GM23338 (cell line): ENCODE measurements at regions not wholly inside any gene's neighbourhood (a gene's known extent, or its start where the extent isn't known, plus 50 kb on each side); places are given as distances from the start of the nearest gene placed in this dataset.

Experiments used
- TF ChIP-seq, protein P1 (sequence below), 2 experiments: fragments of 200-600 bp in 1 of 2; sonication (generic) in 1 of 2; conservative IDR thresholded peaks; 2 replicates each; pipeline versions ENCODE4 v1.5.1 to v1.6.1; 2016 to 2017; ENCODE audit warnings: antibody characterized with exemption in 2 of 2, low read depth in 2 of 2, mild to moderate bottlenecking in 2 of 2, moderate library complexity in 1 of 2
- TF ChIP-seq, protein P2 (sequence below): IDR thresholded peaks from one replicate; pipeline ENCODE4 v1.6.1; 2018; ENCODE audit warnings: antibody characterized with exemption; ENCODE audit not compliant: unreplicated experiment

DNA sequence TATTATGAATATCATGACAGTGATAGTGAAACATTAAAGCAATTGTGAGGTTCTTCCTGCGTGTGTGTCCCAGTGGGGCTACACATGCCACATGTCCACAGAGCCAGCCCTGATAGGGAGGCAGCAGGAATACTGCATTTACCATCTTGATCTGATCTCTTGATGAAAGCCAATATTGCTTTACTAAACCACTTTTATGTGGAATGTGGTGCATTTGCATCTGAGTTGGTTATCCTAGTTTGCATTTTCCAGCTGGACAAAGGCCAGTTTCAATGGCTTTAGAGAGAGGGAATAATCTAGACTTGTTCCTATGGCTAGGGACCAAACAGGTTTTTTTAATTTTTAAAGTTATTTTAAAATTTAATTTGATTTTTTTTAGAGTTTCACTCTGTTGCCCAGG lies 216.3 kb upstream of the FERMT1 start:
- TF ChIP-seq, protein P1, sequence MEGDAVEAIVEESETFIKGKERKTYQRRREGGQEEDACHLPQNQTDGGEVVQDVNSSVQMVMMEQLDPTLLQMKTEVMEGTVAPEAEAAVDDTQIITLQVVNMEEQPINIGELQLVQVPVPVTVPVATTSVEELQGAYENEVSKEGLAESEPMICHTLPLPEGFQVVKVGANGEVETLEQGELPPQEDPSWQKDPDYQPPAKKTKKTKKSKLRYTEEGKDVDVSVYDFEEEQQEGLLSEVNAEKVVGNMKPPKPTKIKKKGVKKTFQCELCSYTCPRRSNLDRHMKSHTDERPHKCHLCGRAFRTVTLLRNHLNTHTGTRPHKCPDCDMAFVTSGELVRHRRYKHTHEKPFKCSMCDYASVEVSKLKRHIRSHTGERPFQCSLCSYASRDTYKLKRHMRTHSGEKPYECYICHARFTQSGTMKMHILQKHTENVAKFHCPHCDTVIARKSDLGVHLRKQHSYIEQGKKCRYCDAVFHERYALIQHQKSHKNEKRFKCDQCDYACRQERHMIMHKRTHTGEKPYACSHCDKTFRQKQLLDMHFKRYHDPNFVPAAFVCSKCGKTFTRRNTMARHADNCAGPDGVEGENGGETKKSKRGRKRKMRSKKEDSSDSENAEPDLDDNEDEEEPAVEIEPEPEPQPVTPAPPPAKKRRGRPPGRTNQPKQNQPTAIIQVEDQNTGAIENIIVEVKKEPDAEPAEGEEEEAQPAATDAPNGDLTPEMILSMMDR (conservative IDR thresholded peaks at IDR 0.05; ENCODE audit: low read depth in 2 of 2) = no peak
- TF ChIP-seq, protein P2, sequence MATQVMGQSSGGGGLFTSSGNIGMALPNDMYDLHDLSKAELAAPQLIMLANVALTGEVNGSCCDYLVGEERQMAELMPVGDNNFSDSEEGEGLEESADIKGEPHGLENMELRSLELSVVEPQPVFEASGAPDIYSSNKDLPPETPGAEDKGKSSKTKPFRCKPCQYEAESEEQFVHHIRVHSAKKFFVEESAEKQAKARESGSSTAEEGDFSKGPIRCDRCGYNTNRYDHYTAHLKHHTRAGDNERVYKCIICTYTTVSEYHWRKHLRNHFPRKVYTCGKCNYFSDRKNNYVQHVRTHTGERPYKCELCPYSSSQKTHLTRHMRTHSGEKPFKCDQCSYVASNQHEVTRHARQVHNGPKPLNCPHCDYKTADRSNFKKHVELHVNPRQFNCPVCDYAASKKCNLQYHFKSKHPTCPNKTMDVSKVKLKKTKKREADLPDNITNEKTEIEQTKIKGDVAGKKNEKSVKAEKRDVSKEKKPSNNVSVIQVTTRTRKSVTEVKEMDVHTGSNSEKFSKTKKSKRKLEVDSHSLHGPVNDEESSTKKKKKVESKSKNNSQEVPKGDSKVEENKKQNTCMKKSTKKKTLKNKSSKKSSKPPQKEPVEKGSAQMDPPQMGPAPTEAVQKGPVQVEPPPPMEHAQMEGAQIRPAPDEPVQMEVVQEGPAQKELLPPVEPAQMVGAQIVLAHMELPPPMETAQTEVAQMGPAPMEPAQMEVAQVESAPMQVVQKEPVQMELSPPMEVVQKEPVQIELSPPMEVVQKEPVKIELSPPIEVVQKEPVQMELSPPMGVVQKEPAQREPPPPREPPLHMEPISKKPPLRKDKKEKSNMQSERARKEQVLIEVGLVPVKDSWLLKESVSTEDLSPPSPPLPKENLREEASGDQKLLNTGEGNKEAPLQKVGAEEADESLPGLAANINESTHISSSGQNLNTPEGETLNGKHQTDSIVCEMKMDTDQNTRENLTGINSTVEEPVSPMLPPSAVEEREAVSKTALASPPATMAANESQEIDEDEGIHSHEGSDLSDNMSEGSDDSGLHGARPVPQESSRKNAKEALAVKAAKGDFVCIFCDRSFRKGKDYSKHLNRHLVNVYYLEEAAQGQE = no peak
